ENCODE measurements at regions not wholly inside any gene's neighbourhood (a gene's known extent, or its start where the extent isn't known, plus 50 kb on each side); places are given as distances from the start of the nearest gene placed in this dataset.

GRCh38 chr18:47333926-47334635 lies 82.6 kb upstream of the SKOR2 start:
- DNase-seq (ENCODE audit: low read depth in 2 of 2): no peak

DNA sequence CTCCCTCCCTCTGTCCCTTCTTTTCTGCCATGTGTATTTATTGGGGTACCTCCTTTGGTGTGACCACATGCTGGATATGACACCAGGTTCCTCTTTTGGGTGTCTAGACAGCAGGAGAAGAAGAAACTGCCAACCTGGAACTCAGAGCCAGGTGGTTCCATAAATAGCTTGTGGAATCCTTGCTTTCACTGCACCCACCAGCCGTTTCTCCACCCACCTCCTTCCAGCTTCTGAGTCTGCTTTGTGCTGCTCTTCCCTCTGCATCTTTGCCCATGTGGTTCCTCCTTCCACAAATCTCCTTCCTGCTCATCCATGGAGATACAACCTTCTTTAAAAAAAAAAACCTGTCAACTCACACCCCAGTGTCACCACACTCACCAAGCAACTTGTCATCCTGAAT lies 80.2 kb upstream of the SKOR2 start:
- no peak for DNase-seq (ENCODE audit: low read depth in 2 of 2)

GRCh38 chr18:47331026-47331425 lies 79.6 kb upstream of the SKOR2 start:
- DNase-seq (ENCODE audit: low read depth in 2 of 2): no peak

GRCh38 chr18:47323158-47323557 lies 71.7 kb upstream of the SKOR2 start:
- DNase-seq (ENCODE audit: low read depth in 2 of 2): no peak

DNA sequence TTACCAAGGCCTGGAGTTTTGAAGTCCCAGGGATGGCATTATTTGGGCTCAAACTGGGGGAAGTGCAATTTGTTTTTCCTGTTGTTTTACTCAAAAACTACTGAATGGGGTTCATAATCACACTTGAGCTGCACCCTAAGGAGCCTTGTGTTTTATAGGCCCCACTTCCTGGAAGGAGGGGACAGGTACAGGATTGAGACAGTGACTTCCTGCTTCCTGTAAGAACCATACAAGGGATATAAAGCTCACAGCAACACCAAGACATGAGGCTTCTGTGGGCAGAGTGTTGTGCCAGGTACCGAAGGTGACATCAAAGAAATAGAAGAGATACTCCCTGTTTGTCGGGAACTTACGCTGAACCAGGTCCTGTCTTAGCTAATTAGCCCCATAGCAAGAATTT lies 70.4 kb upstream of the SKOR2 start:
- no peak for DNase-seq (ENCODE audit: low read depth in 2 of 2)

- no peak for DNase-seq (ENCODE audit: low read depth in 2 of 2)
These were observed 66.5 kb upstream of the SKOR2 start for GRCh38 chr18:47317824-47318508.

- DNase-seq (ENCODE audit: low read depth in 2 of 2): no peak
These were observed 65.5 kb upstream of the SKOR2 start for GRCh38 chr18:47316924-47317323.

GRCh38 chr18:47313901-47314300 lies 62.4 kb upstream of the SKOR2 start:
- no peak for DNase-seq (ENCODE audit: low read depth in 2 of 2)

DNA sequence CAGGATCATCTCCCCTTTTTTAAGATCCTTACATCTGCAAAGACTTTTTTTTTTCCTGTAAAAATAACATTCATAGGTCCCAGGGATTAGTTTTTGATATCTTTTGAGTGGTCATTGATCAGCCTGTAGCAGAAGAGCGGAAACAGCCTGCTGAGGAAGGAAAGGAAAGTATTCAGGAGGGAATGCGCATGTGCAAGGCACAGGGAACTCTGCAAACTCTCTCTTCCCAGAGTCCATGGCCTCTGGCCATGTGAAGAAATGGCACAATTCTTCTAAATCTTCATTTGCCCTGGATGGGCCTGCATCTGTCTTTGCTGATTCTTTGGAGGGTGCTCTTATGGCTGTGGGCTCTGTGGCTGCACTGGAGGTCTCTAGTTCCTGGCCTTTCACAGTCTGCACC lies 60.1 kb upstream of the SKOR2 start:
- no peak for DNase-seq (ENCODE audit: low read depth in 2 of 2)
